ENCODE measurements at regions not wholly inside any gene's neighbourhood (a gene's known extent, or its start where the extent isn't known, plus 50 kb on each side); places are given as distances from the start of the nearest gene placed in this dataset.

- TF ChIP-seq EP300 (IDR thresholded peaks at IDR 0.05) (no peak), POLR2A (IDR thresholded peaks at IDR 0.05) (no peak)
- TF ChIP-seq, protein P1, sequence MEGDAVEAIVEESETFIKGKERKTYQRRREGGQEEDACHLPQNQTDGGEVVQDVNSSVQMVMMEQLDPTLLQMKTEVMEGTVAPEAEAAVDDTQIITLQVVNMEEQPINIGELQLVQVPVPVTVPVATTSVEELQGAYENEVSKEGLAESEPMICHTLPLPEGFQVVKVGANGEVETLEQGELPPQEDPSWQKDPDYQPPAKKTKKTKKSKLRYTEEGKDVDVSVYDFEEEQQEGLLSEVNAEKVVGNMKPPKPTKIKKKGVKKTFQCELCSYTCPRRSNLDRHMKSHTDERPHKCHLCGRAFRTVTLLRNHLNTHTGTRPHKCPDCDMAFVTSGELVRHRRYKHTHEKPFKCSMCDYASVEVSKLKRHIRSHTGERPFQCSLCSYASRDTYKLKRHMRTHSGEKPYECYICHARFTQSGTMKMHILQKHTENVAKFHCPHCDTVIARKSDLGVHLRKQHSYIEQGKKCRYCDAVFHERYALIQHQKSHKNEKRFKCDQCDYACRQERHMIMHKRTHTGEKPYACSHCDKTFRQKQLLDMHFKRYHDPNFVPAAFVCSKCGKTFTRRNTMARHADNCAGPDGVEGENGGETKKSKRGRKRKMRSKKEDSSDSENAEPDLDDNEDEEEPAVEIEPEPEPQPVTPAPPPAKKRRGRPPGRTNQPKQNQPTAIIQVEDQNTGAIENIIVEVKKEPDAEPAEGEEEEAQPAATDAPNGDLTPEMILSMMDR (IDR thresholded peaks at IDR 0.05) = no peak
These were observed 353.7 kb upstream of the NFE2L3 start for GRCh38 chr7:25798344-25798743.
